H1 (cell line): ENCODE measurements at regions not wholly inside any gene's neighbourhood (a gene's known extent, or its start where the extent isn't known, plus 50 kb on each side); places are given as distances from the start of the nearest gene placed in this dataset.

ENCODE experiments used
- SP1 ChIP-seq: IDR thresholded peaks from 2 replicates; pipeline ENCODE4 v1.6.1; 2011; ENCODE audit warnings: low read depth, low read length
- ZNF274 ChIP-seq: IDR thresholded peaks from 2 replicates; pipeline ENCODE4 v1.7.0; 2012; ENCODE audit warnings: low read length, borderline replicate concordance; ENCODE audit errors: extremely low read depth
- TF ChIP-seq, protein P1 (sequence below): fragments of 300-600 bp; sonication (generic); IDR thresholded peaks from 2 replicates; pipeline ENCODE4 v1.7.1; 2012; ENCODE audit warnings: low read length, moderate library complexity, mild to moderate bottlenecking, inconsistent platforms; ENCODE audit not compliant: insufficient replicate concordance

- TF ChIP-seq, protein P1, sequence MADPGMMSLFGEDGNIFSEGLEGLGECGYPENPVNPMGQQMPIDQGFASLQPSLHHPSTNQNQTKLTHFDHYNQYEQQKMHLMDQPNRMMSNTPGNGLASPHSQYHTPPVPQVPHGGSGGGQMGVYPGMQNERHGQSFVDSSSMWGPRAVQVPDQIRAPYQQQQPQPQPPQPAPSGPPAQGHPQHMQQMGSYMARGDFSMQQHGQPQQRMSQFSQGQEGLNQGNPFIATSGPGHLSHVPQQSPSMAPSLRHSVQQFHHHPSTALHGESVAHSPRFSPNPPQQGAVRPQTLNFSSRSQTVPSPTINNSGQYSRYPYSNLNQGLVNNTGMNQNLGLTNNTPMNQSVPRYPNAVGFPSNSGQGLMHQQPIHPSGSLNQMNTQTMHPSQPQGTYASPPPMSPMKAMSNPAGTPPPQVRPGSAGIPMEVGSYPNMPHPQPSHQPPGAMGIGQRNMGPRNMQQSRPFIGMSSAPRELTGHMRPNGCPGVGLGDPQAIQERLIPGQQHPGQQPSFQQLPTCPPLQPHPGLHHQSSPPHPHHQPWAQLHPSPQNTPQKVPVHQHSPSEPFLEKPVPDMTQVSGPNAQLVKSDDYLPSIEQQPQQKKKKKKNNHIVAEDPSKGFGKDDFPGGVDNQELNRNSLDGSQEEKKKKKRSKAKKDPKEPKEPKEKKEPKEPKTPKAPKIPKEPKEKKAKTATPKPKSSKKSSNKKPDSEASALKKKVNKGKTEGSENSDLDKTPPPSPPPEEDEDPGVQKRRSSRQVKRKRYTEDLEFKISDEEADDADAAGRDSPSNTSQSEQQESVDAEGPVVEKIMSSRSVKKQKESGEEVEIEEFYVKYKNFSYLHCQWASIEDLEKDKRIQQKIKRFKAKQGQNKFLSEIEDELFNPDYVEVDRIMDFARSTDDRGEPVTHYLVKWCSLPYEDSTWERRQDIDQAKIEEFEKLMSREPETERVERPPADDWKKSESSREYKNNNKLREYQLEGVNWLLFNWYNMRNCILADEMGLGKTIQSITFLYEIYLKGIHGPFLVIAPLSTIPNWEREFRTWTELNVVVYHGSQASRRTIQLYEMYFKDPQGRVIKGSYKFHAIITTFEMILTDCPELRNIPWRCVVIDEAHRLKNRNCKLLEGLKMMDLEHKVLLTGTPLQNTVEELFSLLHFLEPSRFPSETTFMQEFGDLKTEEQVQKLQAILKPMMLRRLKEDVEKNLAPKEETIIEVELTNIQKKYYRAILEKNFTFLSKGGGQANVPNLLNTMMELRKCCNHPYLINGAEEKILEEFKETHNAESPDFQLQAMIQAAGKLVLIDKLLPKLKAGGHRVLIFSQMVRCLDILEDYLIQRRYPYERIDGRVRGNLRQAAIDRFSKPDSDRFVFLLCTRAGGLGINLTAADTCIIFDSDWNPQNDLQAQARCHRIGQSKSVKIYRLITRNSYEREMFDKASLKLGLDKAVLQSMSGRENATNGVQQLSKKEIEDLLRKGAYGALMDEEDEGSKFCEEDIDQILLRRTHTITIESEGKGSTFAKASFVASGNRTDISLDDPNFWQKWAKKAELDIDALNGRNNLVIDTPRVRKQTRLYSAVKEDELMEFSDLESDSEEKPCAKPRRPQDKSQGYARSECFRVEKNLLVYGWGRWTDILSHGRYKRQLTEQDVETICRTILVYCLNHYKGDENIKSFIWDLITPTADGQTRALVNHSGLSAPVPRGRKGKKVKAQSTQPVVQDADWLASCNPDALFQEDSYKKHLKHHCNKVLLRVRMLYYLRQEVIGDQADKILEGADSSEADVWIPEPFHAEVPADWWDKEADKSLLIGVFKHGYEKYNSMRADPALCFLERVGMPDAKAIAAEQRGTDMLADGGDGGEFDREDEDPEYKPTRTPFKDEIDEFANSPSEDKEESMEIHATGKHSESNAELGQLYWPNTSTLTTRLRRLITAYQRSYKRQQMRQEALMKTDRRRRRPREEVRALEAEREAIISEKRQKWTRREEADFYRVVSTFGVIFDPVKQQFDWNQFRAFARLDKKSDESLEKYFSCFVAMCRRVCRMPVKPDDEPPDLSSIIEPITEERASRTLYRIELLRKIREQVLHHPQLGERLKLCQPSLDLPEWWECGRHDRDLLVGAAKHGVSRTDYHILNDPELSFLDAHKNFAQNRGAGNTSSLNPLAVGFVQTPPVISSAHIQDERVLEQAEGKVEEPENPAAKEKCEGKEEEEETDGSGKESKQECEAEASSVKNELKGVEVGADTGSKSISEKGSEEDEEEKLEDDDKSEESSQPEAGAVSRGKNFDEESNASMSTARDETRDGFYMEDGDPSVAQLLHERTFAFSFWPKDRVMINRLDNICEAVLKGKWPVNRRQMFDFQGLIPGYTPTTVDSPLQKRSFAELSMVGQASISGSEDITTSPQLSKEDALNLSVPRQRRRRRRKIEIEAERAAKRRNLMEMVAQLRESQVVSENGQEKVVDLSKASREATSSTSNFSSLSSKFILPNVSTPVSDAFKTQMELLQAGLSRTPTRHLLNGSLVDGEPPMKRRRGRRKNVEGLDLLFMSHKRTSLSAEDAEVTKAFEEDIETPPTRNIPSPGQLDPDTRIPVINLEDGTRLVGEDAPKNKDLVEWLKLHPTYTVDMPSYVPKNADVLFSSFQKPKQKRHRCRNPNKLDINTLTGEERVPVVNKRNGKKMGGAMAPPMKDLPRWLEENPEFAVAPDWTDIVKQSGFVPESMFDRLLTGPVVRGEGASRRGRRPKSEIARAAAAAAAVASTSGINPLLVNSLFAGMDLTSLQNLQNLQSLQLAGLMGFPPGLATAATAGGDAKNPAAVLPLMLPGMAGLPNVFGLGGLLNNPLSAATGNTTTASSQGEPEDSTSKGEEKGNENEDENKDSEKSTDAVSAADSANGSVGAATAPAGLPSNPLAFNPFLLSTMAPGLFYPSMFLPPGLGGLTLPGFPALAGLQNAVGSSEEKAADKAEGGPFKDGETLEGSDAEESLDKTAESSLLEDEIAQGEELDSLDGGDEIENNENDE: no peak
- TF ChIP-seq ZNF274 (no peak), SP1 (no peak)
- TF ChIP-seq, all 59 proteins: peak for 2
Measured at GRCh38 chr3:81395739-81396513, 365.5 kb downstream of the GBE1 start (continued).
